ENCODE measurements at regions not wholly inside any gene's neighbourhood (a gene's known extent, or its start where the extent isn't known, plus 50 kb on each side); places are given as distances from the start of the nearest gene placed in this dataset.
"Not testable (repeated sequence)": the region's sequence is repeated elsewhere in the genome, so short reads cannot be mapped to it uniquely, and the experiment has no call there.

GRCh38 chr9:100819980-100820379 lies 208.5 kb upstream of the PLPPR1 start:
- no peak for DNase-seq

GRCh38 chr9:100833035-100833434 lies 195.5 kb upstream of the PLPPR1 start:
- not testable (repeated sequence) for DNase-seq

DNA sequence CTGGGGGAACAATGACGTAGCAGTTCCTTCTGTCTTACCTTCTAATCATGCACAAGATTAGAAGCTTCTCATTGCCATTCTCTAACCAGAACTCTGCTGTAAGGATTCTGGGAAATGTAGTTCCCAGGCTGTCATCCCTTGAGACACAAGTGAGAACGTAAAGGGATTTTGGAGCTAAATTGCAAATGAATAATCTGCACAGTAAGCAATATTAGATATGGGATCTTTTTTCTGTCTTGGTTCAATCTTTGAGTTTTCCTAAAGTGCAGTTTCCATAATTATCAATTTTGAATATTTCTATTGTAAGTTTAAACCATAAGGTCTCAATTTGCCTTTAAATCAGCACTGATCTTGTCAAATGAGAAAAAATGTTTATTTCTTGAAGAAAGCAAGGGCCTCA lies 189.7 kb upstream of the PLPPR1 start:
- no peak for DNase-seq

DNA sequence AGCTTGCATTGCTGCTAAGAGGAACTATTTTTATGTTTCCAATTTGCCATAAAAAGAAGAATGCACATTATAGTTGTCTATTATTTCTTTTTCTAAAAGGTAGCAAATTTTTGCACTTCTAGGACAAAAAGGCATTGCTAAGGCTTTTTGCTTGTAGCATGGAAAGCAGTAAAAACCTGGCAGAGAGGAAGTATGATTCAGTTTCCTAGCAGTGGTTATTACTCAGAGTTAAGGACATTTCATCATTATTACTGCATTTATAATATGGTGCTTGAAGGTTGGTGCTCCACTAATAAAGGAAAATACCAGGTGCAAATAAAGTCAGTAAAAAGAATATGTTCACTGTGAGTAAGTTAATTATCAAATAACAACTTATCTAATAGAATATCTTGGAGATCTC lies 179.8 kb upstream of the PLPPR1 start:
- no peak for DNase-seq

GRCh38 chr9:100852088-100852487 lies 176.4 kb upstream of the PLPPR1 start:
- DNase-seq, result no peak

DNA sequence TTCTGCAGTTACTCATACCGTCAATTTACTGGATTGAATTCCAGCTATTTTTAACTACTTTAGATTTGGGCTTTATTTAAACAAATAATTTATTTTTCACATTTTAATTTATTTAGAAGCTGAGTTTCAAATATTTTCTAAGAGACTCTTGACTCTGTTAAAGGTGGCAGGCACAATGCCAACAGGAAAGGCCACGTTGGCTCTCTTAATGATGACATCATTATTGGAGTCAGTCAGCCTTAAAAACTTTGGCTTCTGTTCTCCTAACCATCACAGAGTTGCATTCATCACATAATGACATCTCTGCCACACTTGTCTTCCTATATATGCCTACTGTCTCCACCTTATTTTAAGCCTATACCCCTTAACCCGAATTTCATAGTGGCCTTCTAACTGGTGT lies 172.3 kb upstream of the PLPPR1 start:
- no peak for DNase-seq

- no peak for DNase-seq
Observed at GRCh38 chr9:100865111-100865510, 163.4 kb upstream of the PLPPR1 start.

GRCh38 chr9:100865648-100866047 lies 162.9 kb upstream of the PLPPR1 start:
- no peak for DNase-seq

GRCh38 chr9:100869326-100869725 lies 159.2 kb upstream of the PLPPR1 start:
- DNase-seq, result no peak

- DNase-seq, result no peak
Observed at GRCh38 chr9:100879884-100880283, 148.6 kb upstream of the PLPPR1 start.

DNA sequence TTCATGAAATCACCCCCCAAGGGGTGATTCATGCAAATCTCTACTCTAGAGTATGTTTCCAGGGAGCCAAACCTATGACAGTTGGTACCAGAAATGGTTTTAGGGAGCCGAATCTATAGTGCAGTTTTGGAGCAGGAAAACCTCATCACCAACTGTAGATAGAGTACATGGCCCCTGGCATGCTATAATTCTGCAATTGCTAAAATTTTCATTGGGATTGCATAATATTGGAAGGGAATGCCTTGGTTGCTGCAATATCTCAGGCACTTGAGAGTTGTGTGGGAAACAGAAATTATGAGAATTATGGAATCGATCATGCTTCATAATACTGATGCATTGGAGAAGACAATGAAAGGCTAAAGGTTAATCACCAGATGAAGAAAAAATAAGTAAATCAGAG lies 148.2 kb upstream of the PLPPR1 start:
- no peak for DNase-seq

GRCh38 chr9:100884518-100884917 lies 144.0 kb upstream of the PLPPR1 start:
- DNase-seq, result no peak

GRCh38 chr9:100890321-100890720 lies 138.2 kb upstream of the PLPPR1 start:
- no peak for DNase-seq

GRCh38 chr9:100911273-100911672 lies 117.3 kb upstream of the PLPPR1 start:
- no peak for DNase-seq

DNA sequence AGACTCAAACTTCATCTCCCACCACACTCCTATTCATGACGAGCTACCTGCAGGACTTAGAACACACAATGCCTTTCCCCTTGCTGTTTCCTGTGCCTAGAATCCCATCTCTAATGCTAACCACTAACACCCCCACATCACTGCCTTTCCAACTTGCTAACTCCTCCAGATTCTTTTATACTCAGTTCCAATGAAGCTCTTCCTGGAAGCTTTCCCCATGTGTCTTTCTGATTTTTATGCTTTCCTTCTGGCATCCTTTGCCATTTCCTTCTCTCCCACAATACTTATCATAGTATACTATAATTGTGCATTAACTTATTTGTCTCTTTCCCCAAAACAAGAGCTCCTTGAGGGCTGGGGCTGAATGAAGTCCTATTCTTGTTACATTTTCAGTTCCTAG lies 115.3 kb upstream of the PLPPR1 start:
- DNase-seq, result no peak

GRCh38 chr9:100914266-100914665 lies 114.3 kb upstream of the PLPPR1 start:
- no peak for DNase-seq

DNA sequence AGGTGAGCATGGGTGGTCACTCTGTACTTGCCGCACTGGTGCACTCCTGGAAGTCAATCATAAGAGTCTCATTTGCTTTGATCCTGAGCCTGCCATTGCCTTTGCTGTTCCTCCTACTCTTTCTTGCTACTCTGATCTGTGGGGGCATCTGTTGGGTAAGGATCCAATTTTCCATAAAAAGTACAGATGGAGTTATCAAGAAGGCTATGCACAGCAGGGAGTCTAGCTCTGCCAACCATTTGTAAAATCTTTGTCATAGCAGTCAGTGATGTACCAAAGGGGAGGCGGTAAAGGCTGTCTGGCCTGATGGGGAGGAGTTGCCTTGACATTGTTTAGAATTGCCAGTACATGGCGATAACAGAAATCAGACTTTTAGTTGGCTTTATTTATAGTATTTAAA lies 109.0 kb upstream of the PLPPR1 start:
- no peak for DNase-seq

- DNase-seq, result no peak
Observed at GRCh38 chr9:100926366-100926765, 102.2 kb upstream of the PLPPR1 start.

DNA sequence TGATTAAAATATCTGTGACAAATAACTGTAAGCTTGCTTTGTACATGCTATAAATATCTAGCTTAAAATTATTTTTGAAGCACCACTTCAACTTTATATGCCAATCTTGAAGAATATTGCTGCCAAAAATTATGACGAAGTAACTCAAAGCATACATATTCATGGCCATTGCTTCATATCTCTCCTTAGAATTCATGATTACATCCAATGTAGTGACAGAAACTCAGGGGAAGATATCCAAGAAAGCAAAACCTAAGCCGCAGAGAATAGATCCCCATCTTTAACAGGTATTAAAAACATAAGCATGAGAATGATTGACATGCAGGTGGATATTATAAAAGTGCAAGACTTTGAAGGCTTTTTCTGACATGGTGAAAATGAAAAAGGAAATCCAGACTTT lies 100.8 kb upstream of the PLPPR1 start:
- no peak for DNase-seq

GRCh38 chr9:100933656-100934055 lies 94.9 kb upstream of the PLPPR1 start:
- DNase-seq, result no peak

GRCh38 chr9:100937382-100937781 lies 91.1 kb upstream of the PLPPR1 start:
- DNase-seq, result no peak

- no peak for DNase-seq
Observed at GRCh38 chr9:100938507-100938906, 90.0 kb upstream of the PLPPR1 start.

DNA sequence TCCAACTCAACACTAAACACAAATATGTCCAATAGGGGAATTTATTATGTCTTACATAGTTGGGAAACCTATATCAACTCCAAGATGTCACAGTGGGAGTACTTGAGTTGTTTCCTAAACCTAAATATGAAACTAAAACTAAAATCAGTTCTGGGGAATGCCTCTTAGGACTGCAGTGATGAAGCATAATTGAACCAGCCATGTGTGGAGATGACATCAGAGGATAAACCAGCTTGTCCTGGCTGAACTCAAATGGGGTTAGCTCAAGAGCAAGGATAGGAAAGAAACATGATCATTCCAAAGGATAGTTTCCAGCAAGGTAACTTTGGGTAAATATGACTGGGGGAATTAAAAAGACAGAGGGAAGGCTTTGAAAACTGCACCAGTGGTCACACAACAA lies 88.9 kb upstream of the PLPPR1 start:
- no peak for DNase-seq

- DNase-seq, result no peak
Observed at GRCh38 chr9:100959226-100959625, 69.3 kb upstream of the PLPPR1 start.
